ENCODE measurements at regions not wholly inside any gene's neighbourhood (a gene's known extent, or its start where the extent isn't known, plus 50 kb on each side); places are given as distances from the start of the nearest gene placed in this dataset.

- DNase-seq: no peak
Observed at GRCh38 chr4:58188316-58188715, 1078.1 kb upstream of the IGFBP7 start.

GRCh38 chr4:58175024-58175423, 1064.8 kb upstream of the IGFBP7 start:
- no peak for DNase-seq

- no peak for DNase-seq
Observed at GRCh38 chr4:58166490-58166889, 1056.3 kb upstream of the IGFBP7 start.

- no peak for DNase-seq
Observed at GRCh38 chr4:58163156-58163555, 1053.0 kb upstream of the IGFBP7 start.

- no peak for DNase-seq
Observed at GRCh38 chr4:58149404-58150085, 1039.4 kb upstream of the IGFBP7 start.

- no peak for DNase-seq
Observed at GRCh38 chr4:58144721-58145120, 1034.5 kb upstream of the IGFBP7 start.

- no peak for DNase-seq
Observed at GRCh38 chr4:58138786-58139668, 1028.8 kb upstream of the IGFBP7 start.

GRCh38 chr4:58136604-58137003, 1026.4 kb upstream of the IGFBP7 start:
- DNase-seq: no peak

GRCh38 chr4:58127680-58128079, 1017.5 kb upstream of the IGFBP7 start:
- DNase-seq: no peak

- no peak for DNase-seq
Observed at GRCh38 chr4:58119298-58119697, 1009.1 kb upstream of the IGFBP7 start.

GRCh38 chr4:58113126-58113525, 1002.9 kb upstream of the IGFBP7 start:
- no peak for DNase-seq

GRCh38 chr4:58111818-58112217, 1001.6 kb upstream of the IGFBP7 start:
- DNase-seq: no peak

GRCh38 chr4:58093352-58093751, 983.2 kb upstream of the IGFBP7 start:
- DNase-seq: no peak

- no peak for DNase-seq
Observed at GRCh38 chr4:58090539-58090938, 980.4 kb upstream of the IGFBP7 start.

GRCh38 chr4:58081356-58081755, 971.2 kb upstream of the IGFBP7 start:
- DNase-seq: no peak

- DNase-seq: no peak
Observed at GRCh38 chr4:58075724-58076123, 965.5 kb upstream of the IGFBP7 start.

- DNase-seq: no peak
Observed at GRCh38 chr4:58074382-58074781, 964.2 kb upstream of the IGFBP7 start.

GRCh38 chr4:58070726-58071125, 960.5 kb upstream of the IGFBP7 start:
- DNase-seq: no peak

- no peak for DNase-seq
Observed at GRCh38 chr4:58064653-58065052, 954.5 kb upstream of the IGFBP7 start.

GRCh38 chr4:58063404-58064160, 953.4 kb upstream of the IGFBP7 start:
- no peak for DNase-seq

GRCh38 chr4:58061967-58062366, 951.8 kb upstream of the IGFBP7 start:
- no peak for DNase-seq

GRCh38 chr4:58050439-58050838, 940.3 kb upstream of the IGFBP7 start:
- DNase-seq: no peak

GRCh38 chr4:58048491-58048890, 938.3 kb upstream of the IGFBP7 start:
- DNase-seq: no peak

- no peak for DNase-seq
Observed at GRCh38 chr4:58042176-58042575, 932.0 kb upstream of the IGFBP7 start.

Data from HCEC 1CT (cell line).